ENCODE measurements at regions not wholly inside any gene's neighbourhood (a gene's known extent, or its start where the extent isn't known, plus 50 kb on each side); places are given as distances from the start of the nearest gene placed in this dataset.

- DNase-seq (no peak), ATAC-seq (no peak)
- Histone ChIP-seq H3K27me3 (ENCODE audit: control insufficient read depth, insufficient read depth, low read length) (no peaks in the 10 kb centered on the region), H3K4me1 (ENCODE audit: control insufficient read depth, insufficient read depth, low read length) (no peaks in the 10 kb centered on the region), H3K9me3 (ENCODE audit: control insufficient read depth, insufficient read depth, low read length) (peaks cover 2% of the 10 kb centered on the region), H3K36me3 (ENCODE audit: control insufficient read depth, insufficient read depth, low read length) (no peaks in the 10 kb centered on the region), H3K4me3 (ENCODE audit: low read length) (no peak overlapping the region), H3K27ac (ENCODE audit: low read length) (no peak overlapping the region)
- no peak overlapping the region for H3K27ac Mint-ChIP-seq
- no peak overlapping the region for H3K4me3 Mint-ChIP-seq
- H3K4me1 Mint-ChIP-seq = no peaks in the 10 kb centered on the region
- no peak for TF ChIP-seq CTCF (IDR thresholded peaks at IDR 0.05)
- peaks cover 15% of the 10 kb centered on the region in 2 donors for H3K9me3 Mint-ChIP-seq
- 81% methylated on average over 1 of the region's 4 CpGs for WGBS (ENCODE audit: insufficient coverage)
- no peaks in the 10 kb centered on the region for H3K36me3 Mint-ChIP-seq
- intact Hi-C loops (cut with micrococcal nuclease) = no loop called here
- H3K27me3 Mint-ChIP-seq (ENCODE audit: low read depth in 2 of 2) = no peaks in the 10 kb centered on the region
Measured at GRCh38 chr1:95584315-95584714, 350.3 kb downstream of the RWDD3 start.

- Histone ChIP-seq H3K36me3 (ENCODE audit: control insufficient read depth, insufficient read depth, low read length) (no peaks in the 10 kb centered on the region), H3K27ac (ENCODE audit: low read length) (no peak overlapping the region), H3K27me3 (ENCODE audit: control insufficient read depth, insufficient read depth, low read length) (no peaks in the 10 kb centered on the region), H3K4me1 (ENCODE audit: control insufficient read depth, insufficient read depth, low read length) (no peaks in the 10 kb centered on the region), H3K9me3 (ENCODE audit: control insufficient read depth, insufficient read depth, low read length) (no peaks in the 10 kb centered on the region), H3K4me3 (ENCODE audit: low read length) (no peak overlapping the region)
- Mint-ChIP-seq H3K4me3 (no peak overlapping the region), H3K27ac (no peak overlapping the region), H3K27me3 (ENCODE audit: low read depth in 2 of 2) (no peaks in the 10 kb centered on the region), H3K36me3 (no peaks in the 10 kb centered on the region), H3K9me3 (peaks cover 20 to 21% of the 10 kb centered on the region in 2 donors), H3K4me1 (no peaks in the 10 kb centered on the region)
- TF ChIP-seq CTCF (IDR thresholded peaks at IDR 0.05) = no peak
- intact Hi-C loops (cut with micrococcal nuclease) = no loop called here
- ATAC-seq = no peak
- no peak for DNase-seq
- 45% methylated on average over 2 of the region's 3 CpGs for WGBS (ENCODE audit: insufficient coverage)
Measured at GRCh38 chr1:95604771-95605170, 370.8 kb downstream of the RWDD3 start.

- Mint-ChIP-seq H3K27me3 (ENCODE audit: low read depth in 2 of 2) (no peaks in the 10 kb centered on the region), H3K9me3 (peaks cover 5 to 19% of the 10 kb centered on the region in 2 donors), H3K4me1 (no peaks in the 10 kb centered on the region), H3K36me3 (no peaks in the 10 kb centered on the region), H3K27ac (no peak overlapping the region), H3K4me3 (no peak overlapping the region)
- no peak for ATAC-seq
- intact Hi-C loops (cut with micrococcal nuclease) = no loop called here
- no peak for TF ChIP-seq CTCF (IDR thresholded peaks at IDR 0.05)
- Histone ChIP-seq H3K4me3 (ENCODE audit: low read length) (no peak overlapping the region), H3K27ac (ENCODE audit: low read length) (no peak overlapping the region), H3K27me3 (ENCODE audit: control insufficient read depth, insufficient read depth, low read length) (no peaks in the 10 kb centered on the region), H3K4me1 (ENCODE audit: control insufficient read depth, insufficient read depth, low read length) (no peaks in the 10 kb centered on the region), H3K9me3 (ENCODE audit: control insufficient read depth, insufficient read depth, low read length) (peaks cover 2% of the 10 kb centered on the region), H3K36me3 (ENCODE audit: control insufficient read depth, insufficient read depth, low read length) (no peaks in the 10 kb centered on the region)
- 70% methylated on average over 2 of the region's 5 CpGs for WGBS (ENCODE audit: insufficient coverage)
- DNase-seq = no peak
Measured at GRCh38 chr1:95614197-95614596, 380.2 kb downstream of the RWDD3 start.

- Mint-ChIP-seq H3K27me3 (ENCODE audit: low read depth in 2 of 2) (no peaks in the 10 kb centered on the region), H3K9me3 (peaks cover 9 to 19% of the 10 kb centered on the region in 2 donors), H3K4me3 (no peak overlapping the region), H3K27ac (no peak overlapping the region), H3K36me3 (no peaks in the 10 kb centered on the region), H3K4me1 (no peaks in the 10 kb centered on the region)
- no peak for TF ChIP-seq CTCF (IDR thresholded peaks at IDR 0.05)
- Histone ChIP-seq H3K4me3 (ENCODE audit: low read length) (no peak overlapping the region), H3K9me3 (ENCODE audit: control insufficient read depth, insufficient read depth, low read length) (peaks cover 2% of the 10 kb centered on the region), H3K27ac (ENCODE audit: low read length) (no peak overlapping the region), H3K36me3 (ENCODE audit: control insufficient read depth, insufficient read depth, low read length) (no peaks in the 10 kb centered on the region), H3K4me1 (ENCODE audit: control insufficient read depth, insufficient read depth, low read length) (no peaks in the 10 kb centered on the region), H3K27me3 (ENCODE audit: control insufficient read depth, insufficient read depth, low read length) (no peaks in the 10 kb centered on the region)
- intact Hi-C loops (cut with micrococcal nuclease) = no loop called here
- 86% methylated on average over 1 of the region's 3 CpGs for WGBS (ENCODE audit: insufficient coverage)
- ATAC-seq (no peak), DNase-seq (no peak)
Measured at GRCh38 chr1:95615421-95615820, 381.4 kb downstream of the RWDD3 start.
